PC-3 (cell line): ENCODE measurements at regions not wholly inside any gene's neighbourhood (a gene's known extent, or its start where the extent isn't known, plus 50 kb on each side); places are given as distances from the start of the nearest gene placed in this dataset.
A peak's percentile ranks its signal among the peaks of the same experiment; 100 is the strongest.

Source experiments
- ATAC-seq: fragments of 200-7000 bp; cut with Tn5 transposase; 2 replicates; pipeline ENCODE4 v1.9.1; 2020; ENCODE audit warnings: mild to moderate bottlenecking, moderate library complexity
- BruUV-seq: library from RNA; stranded (reverse); fragments of 400-500 nt; replicated peaks from 2 replicates; lab custom pipeline; 2021; lab: Mats Ljungman, UMichigan
- CTCF ChIA-PET: fragments of 300-600 bp; sonication (Branson Sonifier 250); formaldehyde crosslinking; loops from one replicate; lab custom pipeline; 2022; ENCODE audit warnings: antibody characterized with exemption; lab: Charles Lee
- POLR2A ChIA-PET: fragments of 300-600 bp; sonication (Branson Sonifier 250); formaldehyde crosslinking; loops from one replicate; lab custom pipeline; 2022; ENCODE audit warnings: antibody characterized with exemption; ENCODE audit not compliant: unreplicated experiment; lab: Charles Lee
- DNase-seq: peaks from one replicate; pipeline ENCODE4 v3.0.0-alpha.2; 2015
- H2AFZ ChIP-seq: fragments of 300-600 bp; sonication (generic); 2 replicates; pipeline ENCODE4 v1.6.0; 2016; ENCODE audit warnings: antibody characterized with exemption, low read length
- H3F3A ChIP-seq: fragments of 300-600 bp; sonication (generic); one replicate; pipeline ENCODE4 v1.6.0; 2017; ENCODE audit warnings: antibody characterized with exemption, low read length, control low read depth, mild to moderate bottlenecking; ENCODE audit not compliant: unreplicated experiment
- H3K27ac ChIP-seq: fragments of 300-600 bp; sonication (generic); 2 replicates; pipeline ENCODE4 v1.5.1; 2016; ENCODE audit warnings: mild to moderate bottlenecking, low read length
- H3K27me3 ChIP-seq: fragments of 300-600 bp; sonication (generic); 2 replicates; pipeline ENCODE4 v1.6.1; 2016; ENCODE audit warnings: low read length, mixed read lengths
- H3K36me3 ChIP-seq: fragments of 300-600 bp; sonication (generic); 2 replicates; pipeline ENCODE4 v1.6.1; 2016; ENCODE audit warnings: low read depth, mixed run types, low read length, mixed read lengths
- H3K4me1 ChIP-seq: fragments of 300-600 bp; sonication (generic); 2 replicates; pipeline ENCODE4 v1.5.1; 2016; ENCODE audit warnings: low read length; ENCODE audit not compliant: insufficient read depth
- H3K4me2 ChIP-seq: fragments of 300-600 bp; sonication (generic); 2 replicates; pipeline ENCODE4 v1.6.0; 2016; ENCODE audit warnings: low read length
- H3K4me3 ChIP-seq: fragments of 300-600 bp; sonication (generic); 2 replicates; pipeline ENCODE4 v1.5.1; 2016; ENCODE audit warnings: mild to moderate bottlenecking, low read length, mixed read lengths
- H3K79me2 ChIP-seq: fragments of 300-600 bp; sonication (generic); 2 replicates; pipeline ENCODE4 v1.6.1; 2017; ENCODE audit warnings: low read length, mixed read lengths
- H3K9ac ChIP-seq: fragments of 300-600 bp; sonication (generic); 2 replicates; pipeline ENCODE4 v1.6.0; 2016; ENCODE audit warnings: mild to moderate bottlenecking, low read length
- H3K9me2 ChIP-seq: fragments of 300-600 bp; sonication (generic); replicated peaks from 2 replicates; pipeline ENCODE4 v1.6.1; 2016; ENCODE audit warnings: mixed run types, low read length, mixed read lengths
- H3K9me3 ChIP-seq: fragments of 300-600 bp; sonication (generic); 2 replicates; pipeline ENCODE4 v1.6.1; 2016; ENCODE audit warnings: low read length, mixed read lengths
- H4K20me1 ChIP-seq: fragments of 300-600 bp; sonication (generic); 2 replicates; pipeline ENCODE4 v1.6.1; 2016; ENCODE audit warnings: low read length, mixed read lengths
- EZH2 ChIP-seq: fragments of 300-600 bp; sonication (generic); IDR thresholded peaks from one replicate; pipeline ENCODE4 v1.6.1; 2017; ENCODE audit warnings: antibody characterized with exemption, mild to moderate bottlenecking, low read length; ENCODE audit not compliant: unreplicated experiment
- EZH2phosphoT487 ChIP-seq: fragments of 300-600 bp; sonication (generic); IDR thresholded peaks from 2 replicates; pipeline ENCODE4 v1.6.1; 2018; ENCODE audit warnings: mild to moderate bottlenecking, antibody characterized with exemption, low read length, borderline replicate concordance
- intact Hi-C: fragments of 100-400 bp; cut with micrococcal nuclease; formaldehyde crosslinking; loops from 2 replicates; pipeline ENCODE4 v1.9.0; 2023
- TF ChIP-seq, protein P1 (sequence below): fragments of 300-600 bp; sonication (generic); conservative IDR thresholded peaks from 2 replicates; pipeline ENCODE4 v1.5.1; 2017; ENCODE audit warnings: antibody characterized with exemption, low read depth, mild to moderate bottlenecking, low read length

DNA sequence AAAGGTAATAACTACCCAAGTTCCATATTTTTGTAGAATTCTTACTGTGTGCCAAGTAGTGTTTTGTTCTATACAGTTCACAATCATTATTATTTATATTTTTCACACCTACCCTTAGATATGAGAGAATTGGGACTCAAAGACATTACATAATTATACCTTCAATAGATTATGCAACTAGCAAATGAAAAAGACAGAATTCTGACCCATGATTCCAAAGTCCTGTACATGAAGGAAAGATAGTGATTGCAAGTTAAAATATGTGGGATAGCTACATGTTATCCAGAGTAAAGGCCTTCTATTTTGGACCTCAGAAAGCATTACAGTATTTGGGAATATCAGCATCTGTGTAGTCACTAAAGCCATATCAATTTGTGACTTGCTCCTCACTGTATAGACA, 581.0 kb downstream of the ELAVL2 start:
- BruUV-seq: no TSS peak
- no peaks in the 10 kb centered on the region for H3K9me2 ChIP-seq
- H3F3A ChIP-seq: no peaks in the 10 kb centered on the region
- no peaks in the 10 kb centered on the region for H3K27me3 ChIP-seq
- no peak overlapping the region for H3K9ac ChIP-seq
- CTCF ChIA-PET: no interaction called here
- no peaks in the 10 kb centered on the region for H3K4me1 ChIP-seq
- no peak overlapping the region for H3K4me3 ChIP-seq
- no peak overlapping the region for H2AFZ ChIP-seq
- no peak overlapping the region for H3K4me2 ChIP-seq
- DNase-seq: no peak
- POLR2A ChIA-PET: no interaction called here
- intact Hi-C loops: no loop called here
- no peak overlapping the region for H3K27ac ChIP-seq
- no peaks in the 10 kb centered on the region for H3K79me2 ChIP-seq
- H3K36me3 ChIP-seq: no peaks in the 10 kb centered on the region
- ATAC-seq: no peak
- no peaks in the 10 kb centered on the region for H3K9me3 ChIP-seq
- H4K20me1 ChIP-seq: no peaks in the 10 kb centered on the region
- no peak for TF ChIP-seq EZH2
- TF ChIP-seq, protein P1, sequence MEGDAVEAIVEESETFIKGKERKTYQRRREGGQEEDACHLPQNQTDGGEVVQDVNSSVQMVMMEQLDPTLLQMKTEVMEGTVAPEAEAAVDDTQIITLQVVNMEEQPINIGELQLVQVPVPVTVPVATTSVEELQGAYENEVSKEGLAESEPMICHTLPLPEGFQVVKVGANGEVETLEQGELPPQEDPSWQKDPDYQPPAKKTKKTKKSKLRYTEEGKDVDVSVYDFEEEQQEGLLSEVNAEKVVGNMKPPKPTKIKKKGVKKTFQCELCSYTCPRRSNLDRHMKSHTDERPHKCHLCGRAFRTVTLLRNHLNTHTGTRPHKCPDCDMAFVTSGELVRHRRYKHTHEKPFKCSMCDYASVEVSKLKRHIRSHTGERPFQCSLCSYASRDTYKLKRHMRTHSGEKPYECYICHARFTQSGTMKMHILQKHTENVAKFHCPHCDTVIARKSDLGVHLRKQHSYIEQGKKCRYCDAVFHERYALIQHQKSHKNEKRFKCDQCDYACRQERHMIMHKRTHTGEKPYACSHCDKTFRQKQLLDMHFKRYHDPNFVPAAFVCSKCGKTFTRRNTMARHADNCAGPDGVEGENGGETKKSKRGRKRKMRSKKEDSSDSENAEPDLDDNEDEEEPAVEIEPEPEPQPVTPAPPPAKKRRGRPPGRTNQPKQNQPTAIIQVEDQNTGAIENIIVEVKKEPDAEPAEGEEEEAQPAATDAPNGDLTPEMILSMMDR: no peak
- TF ChIP-seq EZH2phosphoT487: no peak

- Histone ChIP-seq H3K36me3 (no peaks in the 10 kb centered on the region), H3F3A (no peaks in the 10 kb centered on the region), H3K4me3 (no peak overlapping the region), H3K9me2 (no peaks in the 10 kb centered on the region), H3K9ac (no peak overlapping the region), H3K79me2 (no peaks in the 10 kb centered on the region), H3K4me1 (no peaks in the 10 kb centered on the region), H3K27ac (no peak overlapping the region), H2AFZ (no peak overlapping the region), H4K20me1 (no peaks in the 10 kb centered on the region), H3K9me3 (no peaks in the 10 kb centered on the region), H3K27me3 (no peaks in the 10 kb centered on the region), H3K4me2 (no peak overlapping the region)
- CTCF ChIA-PET: no interaction called here
- intact Hi-C loops: no loop called here
- POLR2A ChIA-PET: no interaction called here
- ATAC-seq (no peak), DNase-seq (no peak)
- BruUV-seq: no TSS peak
- TF ChIP-seq, protein P1: peak; percentile 33; the same call in 1 of the 2 replicates
- no peak for TF ChIP-seq EZH2
- no peak for TF ChIP-seq EZH2phosphoT487
These were observed 571.4 kb downstream of the ELAVL2 start for GRCh38 chr9:23254404-23255184.

GRCh38 chr9:23255346-23255745, 570.7 kb downstream of the ELAVL2 start:
- no peaks in the 10 kb centered on the region for H3K9me2 ChIP-seq
- no peak overlapping the region for H3K27ac ChIP-seq
- H3K36me3 ChIP-seq: no peaks in the 10 kb centered on the region
- no peaks in the 10 kb centered on the region for H3K9me3 ChIP-seq
- no peaks in the 10 kb centered on the region for H3K27me3 ChIP-seq
- no peak overlapping the region for H2AFZ ChIP-seq
- H3K4me3 ChIP-seq: no peak overlapping the region
- no peaks in the 10 kb centered on the region for H3F3A ChIP-seq
- POLR2A ChIA-PET: no interaction called here
- CTCF ChIA-PET: no interaction called here
- no peak for DNase-seq
- no peaks in the 10 kb centered on the region for H3K4me1 ChIP-seq
- BruUV-seq: no TSS peak
- H3K79me2 ChIP-seq: no peaks in the 10 kb centered on the region
- no peak overlapping the region for H3K4me2 ChIP-seq
- no peak for TF ChIP-seq EZH2
- TF ChIP-seq, protein P1: no peak
- H4K20me1 ChIP-seq: no peaks in the 10 kb centered on the region
- intact Hi-C loops: no loop called here
- ATAC-seq: no peak
- no peak overlapping the region for H3K9ac ChIP-seq
